B cell (primary cell): ENCODE measurements at regions not wholly inside any gene's neighbourhood (a gene's known extent, or its start where the extent isn't known, plus 50 kb on each side); places are given as distances from the start of the nearest gene placed in this dataset.

ENCODE experiments used
- CTCF ChIP-seq: fragments of 200-600 bp; IDR thresholded peaks from one replicate; pipeline ENCODE4 v1.8.0; 2022; ENCODE audit warnings: antibody characterized with exemption, mild to moderate bottlenecking
- EZH2 ChIP-seq: IDR thresholded peaks from 2 replicates; pipeline ENCODE4 v1.6.1; 2012; ENCODE audit warnings: borderline replicate concordance, low read depth, mild to moderate bottlenecking, moderate library complexity, low read length; ENCODE audit not compliant: insufficient read depth, poor library complexity, severe bottlenecking

GRCh38 chr3:82363131-82363530, 601.7 kb upstream of the GBE1 start:
- TF ChIP-seq CTCF (no peak), EZH2 (no peak)
